HG03354 (cell line): ENCODE measurements at regions not wholly inside any gene's neighbourhood (a gene's known extent, or its start where the extent isn't known, plus 50 kb on each side); places are given as distances from the start of the nearest gene placed in this dataset.
"Not testable (repeated sequence)": the region's sequence is repeated elsewhere in the genome, so short reads cannot be mapped to it uniquely, and the experiment has no call there.

ENCODE experiments used
- ATAC-seq: cut with Tn5 transposase; IDR thresholded peaks from one replicate; pipeline ENCODE4 v1.9.1; 2021; ENCODE audit warnings: mild to moderate bottlenecking; ENCODE audit not compliant: unreplicated experiment, poor library complexity, severe bottlenecking

DNA sequence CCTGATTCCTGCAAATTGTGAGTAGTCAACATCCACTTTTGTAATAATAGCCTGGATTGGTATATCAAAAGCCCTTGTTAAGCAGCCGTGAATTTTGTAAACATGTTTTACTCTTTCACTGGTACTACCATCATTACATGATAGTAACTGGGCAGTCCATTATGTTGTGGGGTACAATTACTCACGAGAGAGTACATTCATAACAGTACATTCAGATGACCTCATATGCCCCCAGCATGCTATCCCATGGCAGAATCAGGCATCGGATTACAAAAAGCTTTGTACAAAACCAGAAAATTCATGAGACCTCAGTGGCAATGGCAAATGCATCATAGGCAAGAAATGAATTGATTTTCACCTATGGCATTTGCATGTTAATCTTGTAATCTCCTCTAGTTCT, 166.2 kb downstream of the EPM2A start:
- no peak for ATAC-seq

DNA sequence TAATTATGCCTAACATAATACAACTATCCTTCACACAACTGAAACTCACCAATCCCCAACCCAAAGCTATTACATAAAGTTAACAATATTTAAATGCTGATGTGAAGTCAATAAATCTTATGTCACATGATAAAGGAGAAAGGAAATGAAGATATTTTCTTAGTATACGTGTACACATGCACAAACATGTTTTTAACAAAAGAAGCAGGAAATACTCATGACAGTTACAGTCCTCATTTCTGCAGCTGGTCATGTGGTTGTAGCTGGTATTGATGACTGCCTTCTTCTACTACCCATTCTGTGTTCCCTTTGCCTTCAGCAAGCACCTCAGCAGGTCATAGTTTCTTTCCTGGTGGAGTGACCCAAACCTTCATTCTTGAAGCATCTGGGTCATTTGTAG, 165.0 kb downstream of the EPM2A start:
- ATAC-seq = not testable (repeated sequence)

DNA sequence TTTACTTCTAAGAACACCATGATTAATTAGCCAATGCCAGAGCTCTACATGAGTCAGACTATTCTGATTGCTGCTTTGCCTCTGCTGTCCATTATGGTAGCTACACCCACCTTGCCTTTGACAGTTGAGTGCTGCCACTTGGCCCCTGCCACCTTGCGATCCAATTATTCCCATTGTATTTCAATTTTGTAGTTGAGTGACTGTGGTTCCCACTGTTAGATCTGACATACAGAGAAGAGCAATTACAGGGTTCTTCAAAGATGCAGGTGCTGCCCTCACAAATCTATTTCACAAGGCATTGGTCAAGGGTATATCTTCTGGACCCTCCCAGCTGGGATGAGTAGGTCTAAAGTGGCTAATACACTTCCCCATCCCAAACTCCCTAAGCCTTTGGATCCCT, 161.1 kb downstream of the EPM2A start:
- ATAC-seq = not testable (repeated sequence)
